Esophagus muscularis mucosa (tissue), 4 donors: ENCODE measurements at regions not wholly inside any gene's neighbourhood (a gene's known extent, or its start where the extent isn't known, plus 50 kb on each side); places are given as distances from the start of the nearest gene placed in this dataset.

Experiments
- DNase-seq: peaks from one replicate; pipeline ENCODE4 v3.0.0-alpha.2; 2017; ENCODE audit errors: extremely low spot score
- H3K27ac ChIP-seq, 4 donors: fragments of 200-600 bp; sonication (generic); replicated peaks in 1 of 4; 1 replicate in 3 of 4; 2 replicates in 1 of 4; pipeline ENCODE4 v1.5.1; 2016 to 2019; ENCODE audit warnings: mild to moderate bottlenecking in 1 of 4
- H3K27me3 ChIP-seq, 4 donors: fragments of 200-600 bp; sonication (generic); one replicate each; pipeline versions ENCODE4 v1.5.1 to v1.6.0; 2016 to 2019
- H3K36me3 ChIP-seq, 4 donors: fragments of 200-600 bp; sonication (generic); one replicate each; pipeline ENCODE4 v1.5.1; 2016 to 2019
- H3K4me1 ChIP-seq, 4 donors: fragments of 200-600 bp; sonication (generic); one replicate each; pipeline ENCODE4 v1.5.1; 2016 to 2019
- H3K4me3 ChIP-seq, 4 donors: fragments of 200-600 bp; sonication (generic); 1 replicate in 2 of 4; 2 replicates in 2 of 4; pipeline ENCODE4 v1.5.1; 2016 to 2019; ENCODE audit warnings: mild to moderate bottlenecking in 4 of 4, moderate library complexity in 1 of 4
- H3K9me3 ChIP-seq, 4 donors: fragments of 200-600 bp; sonication (generic); 1 replicate in 3 of 4; 2 replicates in 1 of 4; pipeline ENCODE4 v1.5.1; 2016 to 2019
- EP300 ChIP-seq: sonication (generic); formaldehyde crosslinking; IDR thresholded peaks from one replicate; pipeline ENCODE4 v1.6.1; 2017; ENCODE audit warnings: antibody characterized with exemption
- POLR2A ChIP-seq: fragments of 450-650 bp; IDR thresholded peaks from one replicate; pipeline ENCODE4 v1.6.1; 2017; ENCODE audit warnings: antibody characterized with exemption, moderate library complexity, mild to moderate bottlenecking, low read depth
- POLR2AphosphoS5 ChIP-seq, 2 donors: sonication (generic); formaldehyde crosslinking; IDR thresholded peaks; one replicate each; pipeline ENCODE4 v1.6.1; 2017; ENCODE audit warnings: antibody characterized with exemption in 2 of 2
- WGBS: methylation state at CpG from one replicate; pipeline ENCODE4 v1.1.5; 2018; 5-methylcytosine and 5-hydroxymethylcytosine counted together
- intact Hi-C: fragments of 100-400 bp; cut with DNase I; formaldehyde crosslinking; loops from one replicate; pipeline ENCODE4 v1.15.1; 2023
- TF ChIP-seq, protein P1 (sequence below), 3 experiments: fragments of 200-600 bp in 2 of 3; fragments of 450-650 bp in 1 of 3; sonication (generic) in 2 of 3; IDR thresholded peaks; one replicate each; pipeline ENCODE4 v1.5.1; 2017 to 2019; ENCODE audit warnings: antibody characterized with exemption in 3 of 3, mild to moderate bottlenecking in 2 of 3, moderate library complexity in 1 of 3

GRCh38 chr5:155850370-155850769 is 476.6 kb upstream of the SGCD start:
- Histone ChIP-seq H3K27me3 (no peaks in the 10 kb centered on the region), H3K36me3 (no peaks in the 10 kb centered on the region), H3K9me3 (no peaks in the 10 kb centered on the region), H3K4me3 (no peak overlapping the region), H3K27ac (no peak overlapping the region), H3K4me1 (peaks cover 0 to 4% (median 0%) of the 10 kb centered on the region in 4 donors)
- 66% methylated on average over 3 of the region's 3 CpGs for WGBS
- intact Hi-C loops, result no loop called here
- TF ChIP-seq POLR2AphosphoS5 (IDR thresholded peaks at IDR 0.05), result no peak
- no peak for DNase-seq

GRCh38 chr5:155866971-155867370 is 460.0 kb upstream of the SGCD start:
- no peaks in the 10 kb centered on the region for H3K9me3 ChIP-seq
- TF ChIP-seq POLR2AphosphoS5 (IDR thresholded peaks at IDR 0.05), result no peak
- no peak for TF ChIP-seq POLR2A
- 72% methylated on average over 3 of the region's 3 CpGs for WGBS

DNA sequence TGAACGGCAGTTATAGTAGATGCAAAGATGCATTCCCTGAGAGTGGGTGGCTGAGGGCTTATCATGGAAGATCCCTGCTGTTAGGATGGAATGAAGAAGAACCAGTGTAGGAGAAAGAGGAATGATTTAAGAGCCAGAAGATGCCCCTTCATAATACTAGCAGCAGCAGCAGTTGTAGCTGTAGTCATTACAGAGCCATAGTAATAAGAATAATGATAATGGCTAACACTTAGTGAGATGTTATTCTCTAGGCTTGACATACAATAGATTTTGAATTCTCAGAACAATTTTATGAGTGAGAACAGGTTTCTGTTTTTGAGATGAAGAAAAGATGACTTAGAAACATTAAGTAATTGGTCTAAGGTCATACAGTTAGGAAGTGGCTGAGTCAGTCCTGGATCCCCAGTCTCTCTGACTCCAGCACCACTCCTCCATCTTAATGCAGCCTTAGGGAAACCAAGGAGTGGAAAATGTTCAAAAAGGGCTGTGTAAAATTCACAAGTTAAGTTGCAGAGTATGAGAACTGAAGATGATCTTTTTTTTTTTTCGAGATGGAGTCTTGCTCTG is 459.4 kb upstream of the SGCD start:
- intact Hi-C loops, result no loop called here
- WGBS, result 85% methylated on average over 2 of the region's 2 CpGs
- Histone ChIP-seq H3K4me1 (peaks cover 0 to 6% (median 0%) of the 10 kb centered on the region in 4 donors), H3K36me3 (no peaks in the 10 kb centered on the region), H3K27ac (no peak overlapping the region), H3K4me3 (no peak overlapping the region), H3K9me3 (no peaks in the 10 kb centered on the region), H3K27me3 (no peaks in the 10 kb centered on the region)
- no peak for TF ChIP-seq EP300
- TF ChIP-seq POLR2A, result no peak
- TF ChIP-seq, protein P1, sequence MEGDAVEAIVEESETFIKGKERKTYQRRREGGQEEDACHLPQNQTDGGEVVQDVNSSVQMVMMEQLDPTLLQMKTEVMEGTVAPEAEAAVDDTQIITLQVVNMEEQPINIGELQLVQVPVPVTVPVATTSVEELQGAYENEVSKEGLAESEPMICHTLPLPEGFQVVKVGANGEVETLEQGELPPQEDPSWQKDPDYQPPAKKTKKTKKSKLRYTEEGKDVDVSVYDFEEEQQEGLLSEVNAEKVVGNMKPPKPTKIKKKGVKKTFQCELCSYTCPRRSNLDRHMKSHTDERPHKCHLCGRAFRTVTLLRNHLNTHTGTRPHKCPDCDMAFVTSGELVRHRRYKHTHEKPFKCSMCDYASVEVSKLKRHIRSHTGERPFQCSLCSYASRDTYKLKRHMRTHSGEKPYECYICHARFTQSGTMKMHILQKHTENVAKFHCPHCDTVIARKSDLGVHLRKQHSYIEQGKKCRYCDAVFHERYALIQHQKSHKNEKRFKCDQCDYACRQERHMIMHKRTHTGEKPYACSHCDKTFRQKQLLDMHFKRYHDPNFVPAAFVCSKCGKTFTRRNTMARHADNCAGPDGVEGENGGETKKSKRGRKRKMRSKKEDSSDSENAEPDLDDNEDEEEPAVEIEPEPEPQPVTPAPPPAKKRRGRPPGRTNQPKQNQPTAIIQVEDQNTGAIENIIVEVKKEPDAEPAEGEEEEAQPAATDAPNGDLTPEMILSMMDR (IDR thresholded peaks at IDR 0.05), result no peak
- TF ChIP-seq POLR2AphosphoS5 (IDR thresholded peaks at IDR 0.05), result no peak
- DNase-seq, result no peak

More at GRCh38 chr5:155866971-155867370, 460.0 kb upstream of the SGCD start:
- no peaks in the 10 kb centered on the region for H3K36me3 ChIP-seq
- peaks cover 0 to 3% (median 0%) of the 10 kb centered on the region in 4 donors for H3K4me1 ChIP-seq
- no peak for DNase-seq
- no peaks in the 10 kb centered on the region for H3K27me3 ChIP-seq
- H3K27ac ChIP-seq, result no peak overlapping the region
- intact Hi-C loops, result no loop called here
- H3K4me3 ChIP-seq, result no peak overlapping the region

DNA sequence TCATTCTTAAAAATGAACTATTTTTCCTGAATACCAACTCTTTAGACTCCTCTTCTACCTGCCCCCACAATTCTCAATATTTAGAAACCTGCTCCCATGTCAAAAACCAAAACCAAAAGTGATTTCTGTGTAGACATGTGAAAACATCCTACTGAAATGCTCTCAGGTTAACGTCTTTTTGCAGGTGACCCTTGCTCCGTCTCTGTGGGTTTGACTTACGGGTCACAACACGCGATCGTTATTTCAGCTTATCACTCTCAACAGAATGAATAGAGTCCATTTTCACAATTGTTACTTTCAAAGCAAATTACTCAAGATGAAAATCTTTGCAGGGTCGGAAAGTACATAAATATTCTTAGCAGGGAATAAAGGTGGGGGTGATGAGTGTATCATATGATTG is 456.3 kb upstream of the SGCD start:
- Histone ChIP-seq H3K4me1 (peaks cover 0 to 7% (median 0%) of the 10 kb centered on the region in 4 donors), H3K27me3 (no peaks in the 10 kb centered on the region), H3K36me3 (no peaks in the 10 kb centered on the region), H3K4me3 (no peak overlapping the region), H3K9me3 (no peaks in the 10 kb centered on the region), H3K27ac (no peak overlapping the region)
- WGBS, result 91% methylated on average over 7 of the region's 7 CpGs
- no peak for DNase-seq
- no peak for TF ChIP-seq POLR2A
- TF ChIP-seq, protein P1 (IDR thresholded peaks at IDR 0.05), result no peak
- intact Hi-C loops, result no loop called here

DNA sequence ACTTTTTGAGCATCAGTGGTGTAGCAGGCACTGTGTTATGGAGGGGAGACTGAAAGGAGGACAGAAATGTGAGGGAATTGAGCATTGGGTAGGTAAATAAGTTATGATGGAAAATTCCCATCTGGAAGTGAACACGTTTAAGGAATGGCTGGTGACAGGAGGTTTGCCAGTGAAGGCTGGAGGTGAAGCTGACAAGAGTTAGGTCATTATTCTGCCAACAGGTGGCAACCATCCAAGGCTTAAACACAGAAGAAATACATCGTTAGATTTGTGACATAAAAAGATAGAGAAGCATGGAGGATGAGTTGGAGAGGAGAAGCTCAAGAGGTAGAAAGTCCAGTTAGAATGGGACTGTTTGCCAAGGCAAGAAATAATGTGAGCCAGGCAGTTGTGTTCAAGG is 455.3 kb upstream of the SGCD start:
- no peaks in the 10 kb centered on the region for H3K27me3 ChIP-seq
- H3K4me1 ChIP-seq, result peaks cover 0 to 7% (median 0%) of the 10 kb centered on the region in 4 donors
- TF ChIP-seq EP300, result no peak
- no peak for TF ChIP-seq POLR2AphosphoS5 (IDR thresholded peaks at IDR 0.05)
- TF ChIP-seq POLR2A, result no peak
- TF ChIP-seq, protein P1 (IDR thresholded peaks at IDR 0.05), result no peak
- H3K36me3 ChIP-seq, result no peaks in the 10 kb centered on the region
- no peak for DNase-seq
- intact Hi-C loops, result no loop called here
- no peaks in the 10 kb centered on the region for H3K9me3 ChIP-seq
- 30% methylated on average over 2 of the region's 2 CpGs for WGBS
- H3K27ac ChIP-seq, result no peak overlapping the region
- no peak overlapping the region for H3K4me3 ChIP-seq

- WGBS, result 40% methylated on average over 4 of the region's 4 CpGs
- no peak for TF ChIP-seq EP300
- Histone ChIP-seq H3K9me3 (no peaks in the 10 kb centered on the region), H3K4me3 (no peak overlapping the region), H3K4me1 (peaks cover 0 to 7% (median 0%) of the 10 kb centered on the region in 4 donors), H3K27me3 (no peaks in the 10 kb centered on the region), H3K27ac (no peak overlapping the region), H3K36me3 (no peaks in the 10 kb centered on the region)
- intact Hi-C loops, result no loop called here
- DNase-seq, result no peak
These were observed 454.2 kb upstream of the SGCD start for GRCh38 chr5:155872629-155873220.
